T-helper 17 cell (primary cell): ENCODE measurements at regions not wholly inside any gene's neighbourhood (a gene's known extent, or its start where the extent isn't known, plus 50 kb on each side); places are given as distances from the start of the nearest gene placed in this dataset.
"Not testable (repeated sequence)": the region's sequence is repeated elsewhere in the genome, so short reads cannot be mapped to it uniquely, and the experiment has no call there.

ENCODE experiments used
- ATAC-seq: fragments of 150-1000 bp; cut with Tn5 transposase; 2 replicates; pipeline ENCODE4 v1.10.0; 2021; ENCODE audit warnings: mild to moderate bottlenecking, moderate library complexity
- DNase-seq, 3 donors: peaks; one replicate each; pipeline versions ENCODE4 v3.0.0 to v3.0.0-alpha.2; 2020 to 2021
- H3K9me3 ChIP-seq: one replicate; pipeline ENCODE4 v1.7.0; 2013; ENCODE audit warnings: low read length, mild to moderate bottlenecking; ENCODE audit not compliant: control insufficient read depth, poor library complexity, severe bottlenecking
- H3K27ac Mint-ChIP-seq: one replicate; pipeline ENCODE4 v1.8.0; 2022; ENCODE audit warnings: mild to moderate bottlenecking, moderate library complexity, mixed read lengths
- H3K27me3 Mint-ChIP-seq: one replicate; pipeline ENCODE4 v1.8.0; 2022; ENCODE audit warnings: mixed read lengths
- H3K36me3 Mint-ChIP-seq: one replicate; pipeline ENCODE4 v1.8.0; 2022; ENCODE audit warnings: low read depth, mixed read lengths
- H3K4me1 Mint-ChIP-seq: one replicate; pipeline ENCODE4 v1.8.0; 2022; ENCODE audit warnings: mild to moderate bottlenecking, mixed read lengths
- H3K4me3 Mint-ChIP-seq: one replicate; pipeline ENCODE4 v1.8.0; 2022; ENCODE audit warnings: mild to moderate bottlenecking, moderate library complexity, mixed read lengths

DNA sequence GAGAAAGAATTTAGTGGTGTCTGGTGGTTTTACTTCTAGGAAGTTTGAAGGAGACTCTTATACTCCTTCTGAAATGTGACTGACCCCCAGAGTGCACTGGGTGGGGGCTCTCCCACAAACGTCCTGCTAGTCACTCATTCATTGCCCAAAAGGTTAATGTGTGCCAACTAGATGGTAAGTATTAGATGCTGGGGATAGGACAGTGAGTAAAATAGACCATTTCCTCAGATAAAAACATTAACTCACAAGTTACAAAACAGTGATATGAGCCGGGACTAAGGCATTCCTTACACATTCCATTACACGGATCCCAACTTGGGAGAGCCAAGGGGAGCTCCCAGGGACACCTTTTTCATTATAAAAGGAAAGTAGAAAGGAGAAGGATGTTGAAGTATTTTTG is 185.1 kb downstream of the ATXN7L3B start:
- Mint-ChIP-seq H3K4me1 (no peaks in the 10 kb centered on the region), H3K4me3 (no peak overlapping the region), H3K27ac (no peak overlapping the region), H3K36me3 (no peaks in the 10 kb centered on the region), H3K27me3 (no peaks in the 10 kb centered on the region)
- H3K9me3 ChIP-seq, result no peaks in the 10 kb centered on the region
- ATAC-seq (no peak), DNase-seq (no peak)

DNA sequence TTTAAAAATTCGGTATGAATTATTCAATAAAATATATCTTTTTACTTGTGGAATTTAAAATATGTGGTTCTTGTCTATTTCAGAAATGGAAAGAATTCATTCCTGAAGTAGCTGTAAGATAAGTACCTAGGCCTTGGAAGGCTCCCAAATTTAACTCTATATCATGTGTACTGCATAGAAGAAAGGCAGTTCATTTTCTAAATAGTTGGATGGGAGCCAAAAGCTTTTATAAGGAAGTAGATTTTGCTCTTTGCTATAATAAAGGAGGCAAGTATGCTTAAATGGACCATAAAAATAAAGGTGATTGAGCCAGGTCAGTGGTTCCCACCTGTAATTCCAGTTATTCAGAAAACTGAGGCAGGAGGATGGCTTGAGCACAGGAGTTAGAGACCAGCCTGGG is 187.5 kb downstream of the ATXN7L3B start:
- no peaks in the 10 kb centered on the region for H3K9me3 ChIP-seq
- no peak for ATAC-seq
- no peaks in the 10 kb centered on the region for H3K27me3 Mint-ChIP-seq
- no peak for DNase-seq
- no peak overlapping the region for H3K27ac Mint-ChIP-seq
- no peak overlapping the region for H3K4me3 Mint-ChIP-seq
- H3K36me3 Mint-ChIP-seq, result no peaks in the 10 kb centered on the region
- H3K4me1 Mint-ChIP-seq, result no peaks in the 10 kb centered on the region

DNA sequence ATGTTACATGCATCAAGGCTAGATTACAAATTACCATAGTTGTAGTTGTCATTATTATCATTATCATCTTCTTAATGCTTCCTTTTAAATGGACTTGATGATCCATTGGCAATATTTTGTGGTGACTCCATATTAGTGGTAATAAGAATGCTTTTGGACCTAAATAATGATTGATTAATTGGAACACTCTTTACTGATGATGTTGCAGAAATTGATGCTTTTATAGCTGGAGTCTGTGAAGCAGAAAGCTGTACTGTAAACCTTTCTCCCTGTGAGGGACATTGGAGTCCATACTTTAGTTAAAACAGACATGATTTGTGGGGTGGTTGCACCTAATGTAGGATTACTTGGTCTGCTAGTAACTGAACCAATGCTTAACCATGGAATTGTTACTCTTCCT is 190.4 kb downstream of the ATXN7L3B start:
- H3K27ac Mint-ChIP-seq, result no peak overlapping the region
- H3K27me3 Mint-ChIP-seq, result no peaks in the 10 kb centered on the region
- DNase-seq, result no peak

DNA sequence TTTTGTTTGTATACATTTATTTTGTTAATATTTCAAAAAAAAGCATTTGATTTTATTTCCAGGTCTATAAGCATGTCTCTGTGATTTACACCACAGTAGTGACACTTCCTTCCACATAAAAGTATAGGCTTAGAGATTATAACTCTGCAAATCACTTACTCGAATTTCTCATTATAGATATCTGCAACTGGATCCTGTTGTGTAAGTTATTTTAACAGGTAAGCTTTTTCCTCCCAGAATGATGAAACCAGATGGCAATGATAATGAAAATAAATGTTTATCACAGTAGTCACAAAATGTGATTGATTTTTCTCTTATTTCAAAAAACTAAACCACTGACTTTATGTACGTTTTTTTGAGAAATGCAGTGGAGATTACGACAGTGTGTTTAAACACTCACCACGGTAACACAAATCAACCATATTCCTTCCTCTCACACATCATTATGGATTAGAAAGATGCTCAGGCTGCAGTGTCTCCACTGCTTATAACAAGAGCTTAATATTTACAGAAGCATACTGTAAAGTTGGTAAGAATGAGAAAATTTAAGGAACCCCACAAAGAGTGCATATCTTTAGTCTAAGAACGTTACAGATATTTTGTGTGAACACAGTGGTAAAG is 194.6 kb downstream of the ATXN7L3B start:
- DNase-seq (no peak), ATAC-seq (no peak)
- no peaks in the 10 kb centered on the region for H3K4me1 Mint-ChIP-seq
- no peaks in the 10 kb centered on the region for H3K9me3 ChIP-seq
- H3K36me3 Mint-ChIP-seq, result no peaks in the 10 kb centered on the region
- H3K4me3 Mint-ChIP-seq, result no peak overlapping the region
- no peak overlapping the region for H3K27ac Mint-ChIP-seq
- H3K27me3 Mint-ChIP-seq, result no peaks in the 10 kb centered on the region

More for the DNA sequence above, 190.4 kb downstream of the ATXN7L3B start:
- H3K9me3 ChIP-seq, result no peaks in the 10 kb centered on the region
- no peak for ATAC-seq
- Mint-ChIP-seq H3K4me3 (no peak overlapping the region), H3K4me1 (no peaks in the 10 kb centered on the region), H3K36me3 (no peaks in the 10 kb centered on the region)

DNA sequence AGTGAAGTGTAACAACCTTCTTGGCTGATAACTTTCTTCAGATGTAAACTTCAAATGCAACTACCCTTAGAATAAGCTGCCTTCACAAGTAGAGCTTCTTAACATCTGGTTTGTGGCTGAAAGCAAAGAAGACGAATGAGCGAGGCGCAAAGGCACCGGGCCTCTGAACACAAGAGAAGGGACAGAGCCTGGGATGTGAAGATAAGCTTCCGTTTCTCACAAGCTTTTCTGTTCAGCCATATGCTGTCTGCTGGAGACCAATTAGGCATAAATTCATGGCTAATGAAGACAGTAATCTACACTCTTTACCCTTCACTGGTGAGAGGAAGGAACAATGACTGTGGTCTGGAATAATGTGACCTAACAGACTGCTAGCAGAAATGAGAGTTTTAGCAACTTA is 195.2 kb downstream of the ATXN7L3B start:
- H3K9me3 ChIP-seq, result no peaks in the 10 kb centered on the region
- Mint-ChIP-seq H3K36me3 (no peaks in the 10 kb centered on the region), H3K4me3 (no peak overlapping the region), H3K4me1 (no peaks in the 10 kb centered on the region), H3K27ac (no peak overlapping the region), H3K27me3 (no peaks in the 10 kb centered on the region)
- no peak for ATAC-seq
- no peak for DNase-seq

DNA sequence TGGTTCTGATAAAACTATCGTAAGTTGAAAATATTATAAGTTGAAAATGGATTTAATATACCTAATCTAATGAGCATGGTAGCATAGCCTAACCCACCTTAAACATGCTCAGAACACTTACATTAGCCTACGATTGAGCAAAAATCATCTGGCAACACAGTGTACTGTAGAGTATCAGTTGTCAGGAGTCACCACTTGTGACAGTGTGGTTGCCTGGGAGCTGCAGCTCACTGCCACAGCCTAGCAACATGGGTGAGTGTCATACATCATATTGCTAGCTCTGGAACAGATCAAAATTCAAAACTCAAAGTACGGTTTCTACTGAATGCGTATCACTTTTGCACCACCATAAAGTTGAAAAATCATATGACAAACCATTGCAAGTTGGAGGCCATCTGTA is 203.5 kb downstream of the ATXN7L3B start:
- no peaks in the 10 kb centered on the region for H3K27me3 Mint-ChIP-seq
- ATAC-seq (no peak), DNase-seq (no peak)
- H3K4me3 Mint-ChIP-seq, result no peak overlapping the region
- H3K27ac Mint-ChIP-seq, result no peak overlapping the region
- H3K36me3 Mint-ChIP-seq, result no peaks in the 10 kb centered on the region
- H3K4me1 Mint-ChIP-seq, result no peaks in the 10 kb centered on the region
- no peaks in the 10 kb centered on the region for H3K9me3 ChIP-seq

DNA sequence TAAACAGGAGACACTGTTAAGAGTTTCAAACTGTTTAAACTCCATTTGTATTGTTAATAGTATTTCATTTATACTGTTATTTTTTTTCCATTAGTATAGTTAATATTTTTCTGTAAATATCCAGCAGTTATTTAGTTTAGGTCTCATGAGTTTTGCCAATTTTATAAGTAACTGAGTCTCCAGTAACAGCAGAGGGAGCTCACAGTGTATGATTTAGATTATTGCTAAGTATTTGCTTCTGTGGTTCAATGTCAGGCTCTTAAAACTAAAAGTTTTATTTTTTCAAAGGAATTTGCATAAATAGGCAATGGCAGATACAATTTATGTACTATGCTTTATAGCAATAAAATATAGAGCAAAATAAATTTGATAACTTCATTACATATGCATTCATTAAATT is 209.7 kb downstream of the ATXN7L3B start:
- H3K27ac Mint-ChIP-seq, result no peak overlapping the region
- no peaks in the 10 kb centered on the region for H3K9me3 ChIP-seq
- no peak for DNase-seq
- no peaks in the 10 kb centered on the region for H3K4me1 Mint-ChIP-seq
- no peak for ATAC-seq
- no peaks in the 10 kb centered on the region for H3K36me3 Mint-ChIP-seq
- H3K4me3 Mint-ChIP-seq, result no peak overlapping the region
- H3K27me3 Mint-ChIP-seq, result no peaks in the 10 kb centered on the region

DNA sequence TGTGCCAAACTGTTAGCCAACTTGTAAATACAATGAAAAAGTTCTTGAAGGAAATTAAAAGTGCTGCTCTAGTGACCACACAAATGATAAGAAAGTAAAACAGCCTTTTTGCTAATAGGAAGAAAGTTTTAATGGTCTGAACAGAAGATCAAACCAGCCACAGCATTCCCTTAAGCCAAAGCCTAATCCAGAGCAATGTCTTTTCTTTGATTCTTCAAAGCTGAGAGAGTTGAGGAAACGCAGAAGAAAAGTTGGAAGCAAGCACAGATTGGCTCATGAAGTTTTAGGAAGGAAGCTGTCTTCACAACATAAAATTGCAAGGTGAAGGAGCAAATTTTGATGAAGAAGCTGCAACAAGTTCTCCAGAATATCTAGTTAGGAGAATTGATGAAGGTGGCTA is 213.8 kb downstream of the ATXN7L3B start:
- H3K36me3 Mint-ChIP-seq, result no peaks in the 10 kb centered on the region
- no peaks in the 10 kb centered on the region for H3K27me3 Mint-ChIP-seq
- no peak for DNase-seq
- H3K4me1 Mint-ChIP-seq, result no peaks in the 10 kb centered on the region
- no peaks in the 10 kb centered on the region for H3K9me3 ChIP-seq
- no peak for ATAC-seq
- no peak overlapping the region for H3K4me3 Mint-ChIP-seq
- no peak overlapping the region for H3K27ac Mint-ChIP-seq

DNA sequence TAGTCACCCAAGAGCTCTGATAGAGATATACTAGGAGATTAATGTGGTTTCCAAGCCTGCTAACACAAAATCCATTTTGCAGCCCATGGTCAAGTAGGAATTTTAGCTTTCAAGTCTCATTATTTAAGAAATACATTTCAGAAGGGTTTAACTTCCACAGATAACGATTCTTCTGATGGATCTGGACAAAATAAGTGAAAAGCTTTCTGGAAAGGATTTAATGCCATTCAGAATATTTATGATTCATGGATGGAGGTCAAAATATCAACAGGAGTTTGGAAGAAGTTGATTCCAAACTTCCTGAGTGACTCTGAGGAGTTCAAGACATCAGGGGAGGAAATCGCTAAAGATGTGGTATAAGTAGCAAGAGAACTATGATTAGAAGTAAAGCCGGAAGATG is 214.6 kb downstream of the ATXN7L3B start:
- H3K36me3 Mint-ChIP-seq, result no peaks in the 10 kb centered on the region
- no peaks in the 10 kb centered on the region for H3K27me3 Mint-ChIP-seq
- no peak for ATAC-seq
- no peak for DNase-seq
- no peak overlapping the region for H3K4me3 Mint-ChIP-seq
- H3K9me3 ChIP-seq, result no peaks in the 10 kb centered on the region
- no peaks in the 10 kb centered on the region for H3K4me1 Mint-ChIP-seq
- no peak overlapping the region for H3K27ac Mint-ChIP-seq

DNA sequence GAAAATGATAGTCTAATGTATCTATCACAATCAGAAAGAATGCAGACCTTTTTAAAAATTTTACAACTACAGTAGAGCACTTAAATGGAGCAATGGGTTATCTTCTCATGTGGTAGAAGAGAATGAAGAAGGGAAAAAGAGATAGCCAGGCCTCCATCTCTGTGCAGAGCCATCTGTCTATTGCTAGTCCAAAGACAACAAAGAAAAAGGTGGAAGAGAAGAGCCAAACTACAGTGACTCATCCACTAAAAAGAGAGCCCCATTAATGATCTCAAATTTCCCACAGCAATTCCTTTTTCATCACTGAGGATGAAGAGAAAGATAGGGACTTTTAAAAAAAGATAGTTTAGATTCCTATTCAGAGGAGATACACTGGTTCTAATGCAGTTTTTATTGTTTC is 232.9 kb downstream of the ATXN7L3B start:
- ATAC-seq (no peak), DNase-seq (no peak)
- no peak overlapping the region for H3K4me3 Mint-ChIP-seq
- no peaks in the 10 kb centered on the region for H3K36me3 Mint-ChIP-seq
- H3K4me1 Mint-ChIP-seq, result no peaks in the 10 kb centered on the region
- no peak overlapping the region for H3K27ac Mint-ChIP-seq
- no peaks in the 10 kb centered on the region for H3K9me3 ChIP-seq
- no peaks in the 10 kb centered on the region for H3K27me3 Mint-ChIP-seq

DNA sequence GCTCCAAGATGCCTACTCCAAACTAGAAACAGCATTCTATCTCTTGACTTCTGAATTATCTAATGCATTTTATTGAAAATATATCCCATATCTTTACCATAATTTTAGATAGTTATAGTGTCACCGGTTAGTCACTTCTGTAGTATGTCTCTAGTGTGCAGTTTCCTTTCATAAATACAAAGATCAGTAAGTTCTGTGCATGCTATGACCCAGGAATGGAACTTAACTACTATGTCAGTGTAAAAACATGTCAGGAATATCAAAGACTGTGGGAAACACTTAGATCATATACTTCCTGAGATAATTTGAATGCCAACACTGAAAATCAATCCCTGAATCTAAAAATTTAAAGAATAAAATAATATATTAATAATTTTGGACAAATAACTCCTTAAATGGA is 237.6 kb downstream of the ATXN7L3B start:
- Mint-ChIP-seq H3K27ac (no peak overlapping the region), H3K4me1 (no peaks in the 10 kb centered on the region), H3K4me3 (no peak overlapping the region), H3K36me3 (no peaks in the 10 kb centered on the region), H3K27me3 (no peaks in the 10 kb centered on the region)
- ATAC-seq, result no peak
- DNase-seq, result no peak
- no peaks in the 10 kb centered on the region for H3K9me3 ChIP-seq

DNA sequence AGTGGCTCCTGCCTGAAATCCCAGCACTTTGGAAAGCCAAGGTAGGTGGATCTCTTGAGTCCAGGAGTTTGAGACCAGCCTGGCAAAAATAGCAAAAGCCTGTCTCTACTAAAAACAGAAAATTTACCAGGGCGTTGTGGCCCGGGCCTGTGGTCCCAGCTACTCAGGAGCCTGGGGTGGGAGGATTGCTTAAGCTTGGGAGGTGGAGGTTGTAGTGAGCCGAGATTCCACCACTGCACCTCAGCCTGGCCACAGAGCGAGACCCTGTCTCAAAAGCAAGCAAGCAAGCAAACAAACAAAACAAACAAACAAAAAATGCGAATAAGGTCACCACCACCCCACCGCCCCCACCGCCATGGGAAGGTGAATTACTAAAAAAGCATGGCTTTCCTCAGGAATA is 238.7 kb downstream of the ATXN7L3B start:
- no peaks in the 10 kb centered on the region for H3K36me3 Mint-ChIP-seq
- no peaks in the 10 kb centered on the region for H3K4me1 Mint-ChIP-seq
- ATAC-seq, result no peak
- no peak overlapping the region for H3K4me3 Mint-ChIP-seq
- no peaks in the 10 kb centered on the region for H3K27me3 Mint-ChIP-seq
- H3K9me3 ChIP-seq, result no peaks in the 10 kb centered on the region
- no peak overlapping the region for H3K27ac Mint-ChIP-seq
- DNase-seq, result no peak

DNA sequence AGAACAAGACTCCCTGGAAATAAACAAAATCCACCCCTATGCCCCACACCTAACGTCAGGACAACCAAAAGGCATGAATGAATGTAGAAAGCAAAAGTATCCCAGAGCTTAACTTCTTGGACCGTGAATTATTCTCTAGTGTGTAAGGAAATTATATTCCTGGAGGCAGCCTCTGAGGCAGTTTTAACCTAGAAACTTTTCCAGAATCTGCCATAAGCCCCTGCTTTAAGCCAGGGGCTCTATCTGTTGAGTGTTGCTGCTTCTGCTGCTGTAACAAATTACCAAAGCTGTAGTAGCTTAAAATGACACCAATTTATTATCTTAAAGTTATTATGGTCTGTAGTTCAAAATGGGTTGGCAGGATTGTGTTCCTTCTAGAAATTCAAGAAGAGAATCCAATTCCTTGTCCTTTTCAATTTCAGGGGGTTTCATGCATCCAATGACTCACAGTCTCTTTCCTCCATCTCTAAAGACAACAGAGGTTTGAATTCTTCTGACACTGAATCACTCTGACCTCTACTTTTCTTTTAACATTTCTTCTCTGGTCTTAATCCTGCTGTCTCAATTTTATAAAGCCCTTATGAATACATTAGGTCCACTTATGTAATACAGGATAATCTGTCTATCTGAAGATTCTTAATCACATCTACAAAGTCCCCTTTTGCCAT is 242.7 kb downstream of the ATXN7L3B start:
- no peak overlapping the region for H3K27ac Mint-ChIP-seq
- DNase-seq (no peak), ATAC-seq (no peak)
- H3K4me3 Mint-ChIP-seq, result no peak overlapping the region
- no peaks in the 10 kb centered on the region for H3K27me3 Mint-ChIP-seq
- no peaks in the 10 kb centered on the region for H3K36me3 Mint-ChIP-seq
- H3K4me1 Mint-ChIP-seq, result no peaks in the 10 kb centered on the region
- H3K9me3 ChIP-seq, result no peaks in the 10 kb centered on the region

DNA sequence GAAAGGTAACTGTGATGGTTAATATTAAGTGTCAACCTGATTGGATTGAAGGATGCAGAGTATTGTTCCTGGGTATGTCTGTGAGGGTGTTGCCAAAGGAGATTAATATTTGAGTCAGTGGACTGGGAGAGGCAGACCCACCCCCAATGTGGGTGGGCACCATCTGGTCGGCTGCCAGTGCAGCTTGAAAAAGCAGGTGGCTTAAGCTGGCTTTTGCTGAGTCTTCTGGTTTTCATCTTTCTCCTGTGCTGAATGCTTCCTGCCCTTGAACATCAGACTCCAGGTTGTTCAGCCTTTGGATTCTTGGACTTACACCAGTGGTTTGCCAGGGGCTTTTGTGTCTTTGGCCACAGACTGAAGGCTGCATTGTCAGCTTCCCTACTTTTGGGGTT is 243.2 kb downstream of the ATXN7L3B start:
- ATAC-seq, H3K4me3 Mint-ChIP-seq, H3K27ac Mint-ChIP-seq: not testable (repeated sequence)

More for the DNA sequence above, 243.2 kb downstream of the ATXN7L3B start:
- H3K36me3 Mint-ChIP-seq, DNase-seq, H3K27me3 Mint-ChIP-seq, H3K4me1 Mint-ChIP-seq, H3K9me3 ChIP-seq: not testable (repeated sequence)
